PFSK-1 (cell line): ENCODE measurements at regions not wholly inside any gene's neighbourhood (a gene's known extent, or its start where the extent isn't known, plus 50 kb on each side); places are given as distances from the start of the nearest gene placed in this dataset.

ENCODE experiments used
- FOXP2 ChIP-seq: optimal IDR thresholded peaks from 2 replicates; pipeline ENCODE3; 2011; ENCODE audit warnings: borderline replicate concordance, control low read depth, inconsistent platforms; ENCODE audit not compliant: insufficient read depth; ENCODE audit errors: extremely low read length, extremely low read depth
- POLR2AphosphoS5 ChIP-seq: IDR thresholded peaks from 2 replicates; pipeline ENCODE4 v1.6.1; 2012; ENCODE audit warnings: low read depth, mild to moderate bottlenecking, control low read depth, low read length, moderate library complexity

- no peak for TF ChIP-seq POLR2AphosphoS5
- TF ChIP-seq FOXP2: no peak
Observed at GRCh38 chr5:58200451-58200850, 259.4 kb downstream of the PLK2 start.
